Panc1 (cell line): ENCODE measurements at regions not wholly inside any gene's neighbourhood (a gene's known extent, or its start where the extent isn't known, plus 50 kb on each side); places are given as distances from the start of the nearest gene placed in this dataset.

Experiments used
- CTCF ChIP-seq: fragments of 450-650 bp; IDR thresholded peaks from 2 replicates; pipeline ENCODE4 v1.5.1; 2017; ENCODE audit warnings: mild to moderate bottlenecking
- POLR2AphosphoS5 ChIP-seq: IDR thresholded peaks from 2 replicates; pipeline ENCODE4 v1.6.1; 2012; ENCODE audit warnings: mild to moderate bottlenecking, low read depth, low read length, moderate library complexity

GRCh38 chr6:25177500-25178028 lies 101.6 kb upstream of the CARMIL1 start:
- TF ChIP-seq CTCF (no peak), POLR2AphosphoS5 (no peak)
